Left colon (tissue), 2 donors: ENCODE measurements at regions not wholly inside any gene's neighbourhood (a gene's known extent, or its start where the extent isn't known, plus 50 kb on each side); places are given as distances from the start of the nearest gene placed in this dataset.

Source experiments
- ATAC-seq: fragments of 200-7000 bp; cut with Tn5 transposase; one replicate; pipeline ENCODE4 v1.9.1; 2020; ENCODE audit warnings: mild to moderate bottlenecking, moderate library complexity
- DNase-seq, 2 donors: peaks; one replicate each; pipeline ENCODE4 v3.0.0-alpha.2; 2020
- intact Hi-C, 2 donors: fragments of 100-400 bp; cut with DNase I in 1 of 2; cut with micrococcal nuclease in 1 of 2; formaldehyde crosslinking; loops; one replicate each; pipeline versions ENCODE4 v1.11.2 to v1.14.0; 2022; cut with DNase I, micrococcal nuclease
- donor health status: DM: no; HTN: no; CAD: no.
- donor health status: DM: yes; HTN: yes; CAD: no.

DNA sequence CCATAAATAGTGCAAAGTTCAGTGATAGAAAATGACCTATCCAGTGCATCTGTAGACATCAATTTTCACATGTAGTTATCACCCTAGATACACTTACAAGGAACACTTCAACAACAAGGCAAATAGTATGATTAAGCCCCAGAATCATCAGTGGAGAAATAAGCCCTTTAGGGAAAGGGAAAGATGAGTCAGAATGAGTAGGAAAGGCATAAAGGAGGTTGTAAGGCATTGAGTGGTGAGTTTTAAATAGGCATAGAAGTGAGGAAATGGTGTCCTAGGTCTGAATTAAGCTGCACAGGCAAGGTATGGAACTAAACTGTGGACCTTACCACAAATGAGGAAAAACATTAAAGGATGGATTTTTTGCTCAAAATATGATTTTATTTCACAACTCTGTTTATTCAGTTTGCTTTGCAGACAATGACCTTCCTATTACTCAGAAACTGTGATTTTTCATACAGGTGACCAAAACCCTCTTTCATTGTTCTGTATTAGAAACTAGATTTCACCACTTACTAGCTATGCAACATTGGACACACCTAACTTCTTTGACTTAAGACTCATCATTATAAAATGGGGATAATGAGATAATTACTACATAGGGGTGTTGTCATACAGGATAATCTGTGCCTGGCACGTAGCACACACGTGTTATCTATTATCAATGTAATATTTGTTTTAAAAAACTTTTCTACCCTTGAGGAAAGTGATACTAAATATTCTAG lies 57.0 kb upstream of the MAP9 start:
- intact Hi-C loops = no loop called here
- no peak for DNase-seq
- no peak for ATAC-seq

DNA sequence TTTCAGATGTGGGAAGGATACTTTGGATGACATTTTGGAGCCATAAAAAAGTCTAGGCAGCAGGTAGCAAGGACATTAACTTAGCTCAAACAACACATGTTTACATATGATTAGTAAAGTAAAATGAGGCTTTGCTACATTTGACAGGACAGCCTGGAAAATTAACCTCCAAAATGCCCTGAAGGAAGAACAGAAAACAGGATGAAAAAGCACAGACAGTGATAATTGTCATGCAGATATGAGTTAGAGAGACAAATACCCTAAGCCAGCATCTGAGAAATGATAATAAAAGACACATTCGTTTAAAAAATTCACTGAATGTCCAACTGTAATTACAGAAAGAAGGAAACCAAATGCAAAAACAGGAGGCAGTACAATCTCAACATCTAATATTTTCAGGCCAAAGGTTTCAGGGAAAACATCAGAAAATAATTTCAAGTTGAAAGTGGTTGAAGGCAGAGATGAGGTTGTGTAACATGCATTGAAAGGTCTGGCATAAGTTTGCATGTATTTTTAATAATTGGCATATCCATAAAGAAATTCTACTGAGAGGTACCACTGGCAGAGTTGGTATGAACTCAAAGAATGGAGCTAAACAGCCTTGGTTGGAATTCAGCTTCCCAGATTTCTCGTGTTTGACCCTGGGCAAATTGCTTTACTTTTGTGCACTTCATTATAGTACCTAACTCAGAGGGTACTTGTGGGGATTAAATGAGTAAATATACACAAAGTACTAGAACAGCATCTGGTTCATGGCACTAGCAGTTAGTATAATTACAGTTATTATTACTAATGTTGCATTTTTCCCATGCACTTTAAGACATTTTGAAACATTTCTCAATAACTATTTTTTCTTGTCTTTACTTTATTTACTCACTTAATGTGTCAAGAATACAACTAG lies 54.4 kb upstream of the MAP9 start:
- no peak for ATAC-seq
- intact Hi-C loops = no loop called here
- DNase-seq = no peak

DNA sequence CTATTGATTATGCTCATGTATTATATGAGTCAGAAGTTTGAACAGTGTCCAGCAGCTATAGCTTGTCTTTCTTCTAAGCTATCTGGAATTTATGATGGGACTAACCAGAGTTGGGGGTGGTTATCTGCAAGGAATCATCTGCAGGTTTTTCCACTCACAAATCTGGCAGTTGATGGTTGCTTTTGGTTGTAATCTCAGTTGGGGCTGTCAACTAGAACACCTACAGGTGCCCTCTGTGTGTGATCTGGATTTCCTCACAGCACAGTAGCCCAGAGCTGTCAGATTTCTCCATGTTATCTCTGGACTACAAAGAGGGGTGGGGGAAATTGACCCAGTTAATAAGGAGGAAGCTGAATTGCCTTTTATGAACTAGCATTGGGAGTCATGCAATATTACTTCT lies 51.4 kb upstream of the MAP9 start:
- ATAC-seq (no peak), DNase-seq (no peak)
- intact Hi-C loops = no loop called here

DNA sequence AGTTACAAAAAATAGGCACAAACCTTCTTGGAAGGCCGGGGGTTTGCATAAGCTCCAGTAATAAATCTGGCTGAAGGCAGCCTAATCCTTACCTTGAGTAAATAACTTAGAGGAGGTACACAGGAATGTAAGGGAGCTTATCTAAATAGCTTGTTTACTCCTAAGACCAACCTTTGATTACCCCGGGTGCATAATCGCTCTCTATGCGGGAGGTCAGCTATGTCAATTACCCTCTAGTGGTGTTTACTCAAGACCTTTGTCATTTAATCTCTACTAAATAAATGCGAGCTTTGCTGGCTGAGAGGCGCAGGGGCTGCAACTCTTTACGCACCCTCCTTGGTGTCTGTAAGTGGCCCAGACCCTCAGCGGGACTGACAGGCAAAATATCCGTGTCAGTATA lies 50.2 kb upstream of the MAP9 start:
- intact Hi-C loops = no loop called here
- ATAC-seq (no peak), DNase-seq (no peak)
